GF-D8 (cell line): ENCODE measurements at regions not wholly inside any gene's neighbourhood (a gene's known extent, or its start where the extent isn't known, plus 50 kb on each side); places are given as distances from the start of the nearest gene placed in this dataset.

Experiments used
- DNase-seq: peaks from one replicate; lab custom pipeline; 2025; lab: John Stamatoyannopoulos, UW

GRCh38 chr2:43129676-43130547 lies 96.5 kb downstream of the ZFP36L2 start:
- DNase-seq = peak; percentile 57

DNA sequence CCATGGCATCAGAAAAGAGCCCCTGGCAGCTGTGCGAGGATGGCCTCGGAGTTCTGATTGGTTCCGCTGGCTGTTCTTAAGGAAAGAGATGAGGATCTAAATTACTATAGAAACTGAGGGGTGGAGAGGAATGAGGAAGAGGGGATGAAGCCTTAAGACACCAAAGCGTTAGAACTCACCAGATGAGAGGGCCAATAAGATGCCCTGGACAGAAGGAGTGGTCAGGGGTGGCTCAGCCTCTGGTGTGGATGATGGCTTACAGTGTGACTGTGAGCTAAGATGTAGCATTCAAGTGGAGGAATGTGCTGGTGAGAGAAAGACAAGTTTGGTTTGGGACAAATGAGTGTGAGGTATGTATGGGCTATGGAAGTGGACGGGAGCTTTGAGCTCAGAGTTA lies 97.8 kb downstream of the ZFP36L2 start:
- no peak for DNase-seq

DNA sequence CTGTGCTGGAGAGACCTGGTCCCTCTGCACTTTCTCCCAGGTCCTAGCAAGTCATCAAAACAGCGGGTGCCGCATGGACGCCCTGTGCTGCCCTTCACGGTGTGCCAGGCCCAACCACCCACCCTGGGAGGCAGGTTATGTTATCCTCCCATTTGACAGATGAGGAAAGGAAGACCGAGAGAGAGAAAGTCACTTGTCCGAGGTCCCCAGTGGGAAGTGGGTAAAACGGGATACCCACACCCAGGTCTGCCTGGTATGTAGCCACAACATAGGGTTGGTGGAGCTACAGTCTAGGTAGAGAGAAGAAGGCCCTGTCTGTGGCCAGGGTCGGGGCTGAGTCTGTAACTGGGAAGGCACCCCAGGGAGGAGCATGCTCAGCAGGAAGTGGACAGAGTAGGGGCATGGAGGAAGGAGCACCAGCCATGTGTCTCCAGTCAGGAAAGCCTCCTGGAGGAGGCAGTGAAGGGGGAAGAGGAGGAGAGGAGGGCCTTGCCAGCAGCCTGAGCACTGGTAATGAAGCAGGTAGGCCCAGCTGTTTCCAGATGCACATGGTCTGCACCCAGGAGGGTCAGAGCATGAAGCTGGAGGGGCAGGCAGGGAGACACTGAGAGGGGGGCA lies 98.4 kb downstream of the ZFP36L2 start:
- no peak for DNase-seq

DNA sequence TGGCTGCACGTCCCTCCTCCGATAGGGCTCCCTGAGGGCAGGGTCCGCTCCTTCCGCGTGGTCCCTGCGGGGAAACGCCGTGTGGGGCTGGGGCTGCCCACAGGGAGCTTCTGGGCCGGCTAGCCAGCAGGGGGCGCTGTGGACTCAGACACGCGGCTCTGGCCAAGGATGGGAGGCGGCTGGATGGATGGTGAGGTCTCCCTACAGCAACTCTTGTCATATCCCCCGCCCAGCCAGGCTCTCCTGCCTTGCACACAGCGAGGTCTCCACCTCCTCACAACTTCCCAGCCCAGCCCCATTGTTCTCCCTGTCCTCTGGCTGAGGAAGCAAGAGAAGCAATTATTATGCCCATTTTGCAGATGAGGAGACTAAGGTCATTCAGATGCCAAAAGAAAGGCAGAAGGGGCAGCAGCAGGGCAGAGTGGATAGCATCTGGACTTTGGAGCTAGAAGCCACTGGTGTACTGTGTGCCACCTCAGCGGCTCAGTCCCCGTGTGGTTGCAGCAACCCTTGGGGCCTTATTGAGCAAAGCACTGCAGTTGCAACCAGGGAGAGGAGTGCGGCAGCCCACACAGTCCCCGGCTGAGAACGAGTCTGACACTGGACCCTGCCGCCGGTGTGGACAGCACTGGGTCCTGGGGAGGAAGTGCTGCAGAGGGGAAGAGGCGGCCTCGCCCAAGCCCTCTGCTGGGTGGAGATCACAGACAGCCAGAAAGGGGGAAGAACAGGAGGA lies 99.0 kb downstream of the ZFP36L2 start:
- peak; percentile 22 for DNase-seq

DNA sequence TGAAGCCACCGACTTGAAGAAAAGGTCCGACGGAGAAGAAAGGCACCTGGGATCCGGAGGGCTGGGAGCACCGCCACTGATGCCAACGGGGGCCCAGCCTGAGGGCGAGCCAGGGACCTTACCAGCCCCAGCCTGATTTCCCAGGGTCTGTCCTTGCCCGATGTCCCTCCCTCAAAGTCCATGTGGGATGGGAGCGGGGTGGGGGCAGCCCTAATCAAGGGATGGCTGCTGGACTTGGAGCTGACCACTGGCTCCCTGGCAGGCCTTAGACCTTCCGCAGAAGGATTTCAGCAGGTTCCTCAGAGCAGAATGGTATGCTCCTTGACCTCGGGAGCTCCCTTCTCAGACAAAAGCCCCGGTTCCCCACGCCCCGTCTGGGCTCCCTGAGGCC lies 99.6 kb downstream of the ZFP36L2 start:
- no peak for DNase-seq

- DNase-seq = no peak
Observed at GRCh38 chr2:43125090-43125998, 101.1 kb downstream of the ZFP36L2 start.

- no peak for DNase-seq
Observed at GRCh38 chr2:43124687-43125057, 101.7 kb downstream of the ZFP36L2 start.

DNA sequence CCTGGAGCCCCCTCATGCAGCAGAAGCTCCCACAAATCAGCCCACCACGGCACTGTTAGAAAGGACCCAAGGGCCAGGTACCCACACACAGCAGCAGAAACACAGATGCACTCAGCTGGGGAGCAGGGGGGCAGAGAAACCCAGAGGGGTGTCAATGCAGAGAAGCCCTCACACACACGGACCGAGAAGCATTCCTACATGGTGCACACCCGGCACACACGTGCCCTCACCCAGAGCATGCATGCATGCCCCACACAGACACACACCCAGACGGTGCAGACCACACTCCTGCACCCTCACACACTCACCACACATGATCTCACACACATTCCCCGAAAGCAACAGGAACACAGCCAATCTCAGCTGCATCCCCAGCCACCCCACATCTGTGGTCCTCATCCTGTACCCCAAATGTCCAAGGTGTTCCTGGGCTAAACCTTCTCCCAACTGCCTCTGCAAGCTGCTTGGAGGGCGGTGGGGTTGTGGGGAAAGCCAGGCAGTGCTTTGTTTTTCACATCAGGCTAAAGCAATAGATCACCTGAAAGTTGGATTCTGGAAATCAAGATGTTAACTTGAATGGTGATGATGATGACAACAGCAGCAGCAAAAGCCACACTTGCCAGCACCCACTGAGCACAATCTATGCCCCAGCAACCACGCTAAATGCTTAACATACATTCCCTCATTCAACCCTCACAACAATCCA lies 102.3 kb downstream of the ZFP36L2 start:
- no peak for DNase-seq

GRCh38 chr2:43123486-43123885 lies 102.9 kb downstream of the ZFP36L2 start:
- no peak for DNase-seq

- DNase-seq = no peak
Observed at GRCh38 chr2:43123028-43123427, 103.4 kb downstream of the ZFP36L2 start.

DNA sequence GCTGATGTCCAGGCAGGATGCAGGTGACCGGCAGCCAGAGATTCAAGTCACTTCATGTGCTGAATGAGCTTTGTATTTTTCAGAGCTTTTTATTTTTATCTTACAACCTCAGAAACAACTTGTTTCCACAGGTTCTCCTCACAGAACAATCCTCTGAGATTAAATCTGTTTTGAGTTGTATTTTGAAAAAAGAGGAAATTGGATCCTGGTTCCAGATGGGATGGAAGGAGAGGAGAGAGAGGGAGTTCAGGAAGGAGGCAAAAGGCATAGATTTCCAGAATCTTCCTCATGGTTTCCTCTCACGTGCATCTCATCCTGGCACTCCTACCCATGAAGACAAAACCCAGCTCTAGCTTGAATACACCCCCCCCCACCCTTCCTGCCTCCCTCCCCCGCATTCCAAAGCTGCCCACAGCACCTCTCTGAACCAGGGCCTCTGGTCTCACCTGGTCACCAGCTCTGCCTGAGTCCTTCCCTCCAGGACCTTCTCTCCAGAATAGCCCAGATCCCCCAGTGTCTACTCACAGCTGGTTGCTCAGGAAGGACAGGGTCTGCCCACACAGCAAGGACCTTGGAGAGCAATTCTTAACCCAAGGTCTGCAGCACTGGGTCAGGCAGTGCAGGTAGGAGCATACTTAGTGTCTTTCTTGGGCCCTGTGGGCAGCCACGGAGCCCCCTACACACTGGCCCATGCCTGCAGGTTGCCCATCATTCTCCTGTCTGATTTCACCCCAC lies 104.7 kb downstream of the ZFP36L2 start:
- DNase-seq = no peak

GRCh38 chr2:43119303-43119702 lies 107.1 kb downstream of the ZFP36L2 start:
- DNase-seq = no peak

- no peak for DNase-seq
Observed at GRCh38 chr2:43117521-43118143, 108.8 kb downstream of the ZFP36L2 start.

- no peak for DNase-seq
Observed at GRCh38 chr2:43116988-43117387, 109.4 kb downstream of the ZFP36L2 start.

GRCh38 chr2:43115881-43116280 lies 110.5 kb downstream of the ZFP36L2 start:
- no peak for DNase-seq

- DNase-seq = peak; percentile 21
Observed at GRCh38 chr2:43114210-43114609, 112.2 kb downstream of the ZFP36L2 start.

- DNase-seq = no peak
Observed at GRCh38 chr2:43111788-43112554, 114.4 kb downstream of the ZFP36L2 start.

- no peak for DNase-seq
Observed at GRCh38 chr2:43110442-43110871, 115.9 kb downstream of the ZFP36L2 start.

DNA sequence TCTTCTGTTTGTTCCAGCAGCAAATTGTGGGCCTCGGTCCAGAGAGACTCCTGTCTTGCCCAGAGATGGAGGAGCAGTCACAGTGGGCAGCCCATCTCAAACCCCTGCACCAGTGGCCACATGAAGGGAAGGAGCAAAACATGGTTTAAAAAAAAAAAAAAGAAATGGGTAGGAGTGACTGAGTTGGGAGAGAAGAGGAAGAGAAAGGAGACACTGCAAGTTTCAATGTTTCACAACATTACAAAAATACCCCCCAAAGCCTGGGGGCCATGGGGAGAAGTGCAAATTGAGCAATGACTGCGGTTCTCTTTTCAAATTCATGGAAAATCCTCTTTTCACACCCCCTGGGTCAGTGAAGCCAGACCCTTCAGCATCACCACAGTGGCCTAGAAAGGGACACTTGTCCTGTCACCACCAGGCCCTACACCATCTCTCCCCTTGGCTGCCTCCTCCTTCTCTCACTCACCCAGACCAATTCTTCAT lies 117.1 kb downstream of the ZFP36L2 start:
- peak; percentile 73 for DNase-seq
